Endothelial cell of umbilical vein (primary cell): ENCODE measurements at regions not wholly inside any gene's neighbourhood (a gene's known extent, or its start where the extent isn't known, plus 50 kb on each side); places are given as distances from the start of the nearest gene placed in this dataset.

ENCODE experiments used
- EZH2 ChIP-seq: IDR thresholded peaks from 2 replicates; pipeline ENCODE4 v1.6.1; 2012; ENCODE audit warnings: borderline replicate concordance, low read depth, mild to moderate bottlenecking, moderate library complexity, low read length, inconsistent platforms; ENCODE audit not compliant: severe bottlenecking
- POLR2A ChIP-seq: IDR thresholded peaks from 2 replicates; pipeline ENCODE4 v1.6.1; 2012; ENCODE audit warnings: low read depth, mild to moderate bottlenecking, control low read depth, low read length
- POLR2AphosphoS5 ChIP-seq: IDR thresholded peaks from 2 replicates; pipeline ENCODE4 v1.6.1; 2012; ENCODE audit warnings: low read depth, mild to moderate bottlenecking, control low read depth, low read length, moderate library complexity; ENCODE audit not compliant: insufficient read depth
- TF ChIP-seq, protein P1 (sequence below), 2 donors: IDR thresholded peaks; 1 replicate in 1 of 2; 2 replicates in 1 of 2; pipeline ENCODE4 v1.5.1; 2011; ENCODE audit warnings: low read length in 2 of 2, mild to moderate bottlenecking in 2 of 2, moderate library complexity in 2 of 2, control low read depth in 1 of 2, inconsistent platforms in 1 of 2, low read depth in 1 of 2; ENCODE audit not compliant: insufficient read depth in 1 of 2; ENCODE audit errors: extremely low read depth in 1 of 2
- TF ChIP-seq, protein P2 (sequence below): IDR thresholded peaks from 2 replicates; pipeline ENCODE4 v1.6.1; 2011; ENCODE audit not compliant: insufficient read depth, insufficient read length

DNA sequence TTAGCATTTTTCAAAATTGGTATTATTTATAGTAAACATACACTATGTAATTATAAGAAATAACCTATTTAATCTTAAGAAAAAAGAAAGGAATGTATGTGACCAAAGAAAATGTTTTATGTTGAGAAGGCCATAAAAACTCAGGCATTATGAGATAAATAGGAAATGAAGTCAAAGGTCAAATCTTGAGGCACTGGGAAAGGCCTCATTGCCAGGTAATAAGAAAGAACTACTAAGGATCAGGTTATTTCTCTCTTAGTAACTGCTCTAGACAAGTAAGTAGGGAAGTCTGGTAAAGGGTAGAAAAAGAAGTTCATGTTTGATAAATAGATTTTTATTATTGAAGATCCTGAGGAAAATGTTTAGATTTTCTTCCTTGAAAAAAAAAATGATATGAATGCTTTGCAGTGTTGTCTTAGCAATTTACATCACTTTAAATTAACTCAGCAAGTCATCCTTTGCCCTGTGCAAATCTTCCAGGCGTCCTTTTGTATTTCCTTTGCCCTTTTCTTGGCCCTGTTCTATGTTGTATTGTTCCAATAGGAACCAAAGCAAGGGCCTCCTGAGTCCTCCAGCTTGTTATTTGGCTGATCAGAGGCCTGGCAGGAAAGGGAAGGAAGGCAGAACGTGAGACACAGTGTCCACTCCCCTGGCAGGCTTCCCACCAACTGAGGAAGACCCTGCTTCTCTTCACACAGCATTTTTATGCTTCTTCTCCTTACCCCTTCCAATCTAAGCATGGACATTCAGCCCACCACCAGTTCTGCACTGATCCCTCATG, 260.4 kb upstream of the MIR17HG start:
- TF ChIP-seq, protein P1, sequence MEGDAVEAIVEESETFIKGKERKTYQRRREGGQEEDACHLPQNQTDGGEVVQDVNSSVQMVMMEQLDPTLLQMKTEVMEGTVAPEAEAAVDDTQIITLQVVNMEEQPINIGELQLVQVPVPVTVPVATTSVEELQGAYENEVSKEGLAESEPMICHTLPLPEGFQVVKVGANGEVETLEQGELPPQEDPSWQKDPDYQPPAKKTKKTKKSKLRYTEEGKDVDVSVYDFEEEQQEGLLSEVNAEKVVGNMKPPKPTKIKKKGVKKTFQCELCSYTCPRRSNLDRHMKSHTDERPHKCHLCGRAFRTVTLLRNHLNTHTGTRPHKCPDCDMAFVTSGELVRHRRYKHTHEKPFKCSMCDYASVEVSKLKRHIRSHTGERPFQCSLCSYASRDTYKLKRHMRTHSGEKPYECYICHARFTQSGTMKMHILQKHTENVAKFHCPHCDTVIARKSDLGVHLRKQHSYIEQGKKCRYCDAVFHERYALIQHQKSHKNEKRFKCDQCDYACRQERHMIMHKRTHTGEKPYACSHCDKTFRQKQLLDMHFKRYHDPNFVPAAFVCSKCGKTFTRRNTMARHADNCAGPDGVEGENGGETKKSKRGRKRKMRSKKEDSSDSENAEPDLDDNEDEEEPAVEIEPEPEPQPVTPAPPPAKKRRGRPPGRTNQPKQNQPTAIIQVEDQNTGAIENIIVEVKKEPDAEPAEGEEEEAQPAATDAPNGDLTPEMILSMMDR (IDR thresholded peaks at IDR 0.05; ENCODE audit: extremely low read depth in 1 of 2, insufficient read depth in 1 of 2, low read depth in 1 of 2, low read length in 2 of 2): no peak
- TF ChIP-seq POLR2A (no peak), POLR2AphosphoS5 (no peak), EZH2 (no peak)
- TF ChIP-seq, protein P2, sequence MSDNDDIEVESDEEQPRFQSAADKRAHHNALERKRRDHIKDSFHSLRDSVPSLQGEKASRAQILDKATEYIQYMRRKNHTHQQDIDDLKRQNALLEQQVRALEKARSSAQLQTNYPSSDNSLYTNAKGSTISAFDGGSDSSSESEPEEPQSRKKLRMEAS: no peak
